Thyroid gland (tissue), 4 donors: ENCODE measurements at regions not wholly inside any gene's neighbourhood (a gene's known extent, or its start where the extent isn't known, plus 50 kb on each side); places are given as distances from the start of the nearest gene placed in this dataset.
A peak's percentile ranks its signal among the peaks of the same experiment; 100 is the strongest.

Experiments used
- DNase-seq, 2 donors: peaks; one replicate each; pipeline ENCODE4 v3.0.0-alpha.2; 2019
- H3K27ac ChIP-seq, 3 donors: fragments of 200-600 bp; sonication (generic); 1 replicate in 2 of 3; 2 replicates in 1 of 3; pipeline ENCODE4 v1.5.1; 2016 to 2019; ENCODE audit warnings: mild to moderate bottlenecking in 1 of 3, moderate library complexity in 1 of 3
- H3K27me3 ChIP-seq: fragments of 200-600 bp; sonication (generic); one replicate; pipeline ENCODE4 v1.5.1; 2019
- H3K36me3 ChIP-seq, 2 donors: fragments of 200-600 bp; sonication (generic); one replicate each; pipeline ENCODE4 v1.5.1; 2016 to 2019
- H3K4me1 ChIP-seq, 2 donors: fragments of 200-600 bp; sonication (generic); one replicate each; pipeline ENCODE4 v1.5.1; 2017 to 2019
- H3K4me3 ChIP-seq, 3 donors: fragments of 200-600 bp; sonication (generic); replicated peaks in 1 of 3; 1 replicate in 2 of 3; 2 replicates in 1 of 3; pipeline ENCODE4 v1.5.1; 2016; ENCODE audit warnings: mild to moderate bottlenecking in 1 of 3
- H3K9me3 ChIP-seq: fragments of 200-600 bp; sonication (generic); one replicate; pipeline ENCODE4 v1.5.1; 2017
- CTCF ChIP-seq, 6 experiments: fragments of 200-600 bp in 3 of 6; fragments of 450-650 bp in 3 of 6; sonication (generic) in 3 of 6; IDR thresholded peaks; one replicate each; pipeline ENCODE4 v1.5.1; 2016 to 2019; ENCODE audit warnings: antibody characterized with exemption in 6 of 6, mild to moderate bottlenecking in 2 of 6, inconsistent platforms in 1 of 6, moderate library complexity in 1 of 6
- POLR2A ChIP-seq, 2 donors: fragments of 450-650 bp; IDR thresholded peaks; one replicate each; pipeline ENCODE4 v1.6.1; 2017; ENCODE audit warnings: antibody characterized with exemption in 2 of 2, mild to moderate bottlenecking in 2 of 2, moderate library complexity in 1 of 2
- WGBS, 2 donors: methylation state at CpG; one replicate each; pipeline ENCODE4 v1.1.5; 2017; 5-methylcytosine and 5-hydroxymethylcytosine counted together
- intact Hi-C: fragments of 100-400 bp; cut with DNase I; formaldehyde crosslinking; loops from one replicate; pipeline ENCODE4 v1.15.1; 2023

DNA sequence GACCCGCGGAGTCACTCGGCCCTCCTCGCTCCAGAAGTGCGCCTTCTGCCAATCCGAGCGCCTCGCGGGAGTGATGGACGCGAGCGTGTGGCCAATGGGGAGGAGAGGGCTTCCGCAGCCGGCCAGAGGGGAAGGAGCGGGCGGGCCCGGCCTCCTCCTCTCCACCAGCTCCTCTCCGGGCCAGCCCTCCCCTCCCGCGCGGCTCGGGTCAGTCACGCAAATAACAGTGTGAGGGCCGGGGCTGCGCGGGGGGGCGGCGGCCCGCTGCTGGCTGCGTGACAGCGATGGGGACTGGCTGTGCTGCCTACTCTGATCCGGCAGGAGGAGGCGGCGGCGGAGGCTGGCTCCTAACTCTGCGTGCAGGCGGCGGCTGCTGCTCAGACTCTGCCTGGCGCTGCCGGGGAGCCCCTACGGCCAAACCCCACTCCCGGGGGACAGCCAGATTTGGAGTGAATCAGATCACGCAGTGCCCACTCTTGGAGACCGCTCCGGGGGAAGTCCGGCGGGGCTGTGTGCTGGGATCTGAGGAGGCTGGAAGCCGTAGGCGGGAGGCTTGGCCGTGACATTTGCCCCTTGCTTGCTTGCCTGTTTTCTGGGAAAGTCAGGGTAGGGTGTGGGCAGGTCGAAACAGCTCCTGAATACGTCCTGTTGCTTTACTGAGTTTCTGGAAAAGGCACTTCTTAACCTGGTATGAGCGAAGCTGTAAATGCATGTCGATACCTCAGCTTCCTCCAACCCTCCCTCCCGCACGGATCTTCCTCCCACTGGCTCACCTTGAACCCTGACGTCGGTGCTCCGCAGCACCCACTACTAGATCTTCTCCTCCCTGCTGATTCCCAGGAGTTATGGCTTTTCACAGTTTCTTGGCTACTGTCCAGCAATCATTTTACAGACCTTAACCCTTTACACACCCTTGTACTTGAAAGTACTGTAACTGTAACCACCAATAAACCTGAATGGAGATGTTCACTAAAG is 97.9 kb upstream of the SERTAD2 start:
- H3K4me3 ChIP-seq = peak overlapping the region; percentile 35 to 73 (median 58)
- intact Hi-C loops = loop anchor here (5.0 kb wide), 1 partner anchor 99 kb away; the partner anchor contains the start of gene SERTAD2
- 0 to 1% methylated on average over 20 to 28 of the region's 59 CpGs for WGBS, 2 donors
- peaks cover 10 to 16% of the 10 kb centered on the region in 2 donors for H3K4me1 ChIP-seq
- TF ChIP-seq CTCF (IDR thresholded peaks at IDR 0.05) = peak in 5 of 6 experiments; percentile 31 to 75 (median 65)
- TF ChIP-seq POLR2A (IDR thresholded peaks at IDR 0.05) = peak in 1 of 2 donors; percentile 93
- no peaks in the 10 kb centered on the region for H3K36me3 ChIP-seq
- peak; percentile 99 to 100 for DNase-seq
- H3K27me3 ChIP-seq = no peaks in the 10 kb centered on the region
- H3K27ac ChIP-seq = peak overlapping the region; percentile 96 to 98 (median 97)
- H3K9me3 ChIP-seq = no peaks in the 10 kb centered on the region

DNA sequence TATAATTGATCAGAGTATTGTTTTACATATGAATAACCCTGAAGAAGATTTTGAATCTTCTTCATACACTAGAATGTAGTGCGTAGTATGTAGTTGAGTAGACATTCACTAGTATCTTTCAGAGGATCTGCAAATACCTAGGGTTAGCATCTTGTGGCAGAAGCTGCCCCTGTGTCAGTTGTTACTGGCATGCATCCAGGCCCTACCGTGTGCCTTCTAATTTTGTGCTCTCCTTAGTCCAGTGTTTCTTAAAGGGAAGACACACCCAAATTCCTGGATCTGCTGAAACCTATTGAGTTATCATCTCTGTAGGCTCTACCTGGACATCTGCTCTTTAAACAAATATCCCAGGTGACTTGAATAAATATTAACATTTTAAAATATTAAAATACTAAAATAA is 99.7 kb upstream of the SERTAD2 start:
- no peak for DNase-seq
- H3K27ac ChIP-seq = no peak overlapping the region
- no peak overlapping the region for H3K4me3 ChIP-seq
- no peaks in the 10 kb centered on the region for H3K9me3 ChIP-seq
- no peaks in the 10 kb centered on the region for H3K27me3 ChIP-seq
- intact Hi-C loops = loop anchor here (5.0 kb wide), 1 partner anchor 101 kb away; the partner anchor contains the start of gene SERTAD2
- peaks cover 10 to 16% of the 10 kb centered on the region in 2 donors for H3K4me1 ChIP-seq
- H3K36me3 ChIP-seq = no peaks in the 10 kb centered on the region
- WGBS, 2 donors = 52 to 53% methylated on average over 2 of the region's 2 CpGs
- no peak for TF ChIP-seq POLR2A (IDR thresholded peaks at IDR 0.05)
- no peak for TF ChIP-seq CTCF (IDR thresholded peaks at IDR 0.05)

GRCh38 chr2:64754570-64754969 is 100.9 kb upstream of the SERTAD2 start:
- intact Hi-C loops = loop anchor here (5.0 kb wide), 1 partner anchor 102 kb away; the partner anchor contains the start of gene SERTAD2
- no peaks in the 10 kb centered on the region for H3K36me3 ChIP-seq
- no peak overlapping the region for H3K27ac ChIP-seq
- 70 to 72% methylated on average over 1 of the region's 1 CpG for WGBS, 2 donors
- no peak overlapping the region for H3K4me3 ChIP-seq
- DNase-seq = no peak
- no peaks in the 10 kb centered on the region for H3K27me3 ChIP-seq
- no peak for TF ChIP-seq POLR2A (IDR thresholded peaks at IDR 0.05)
- H3K9me3 ChIP-seq = no peaks in the 10 kb centered on the region
- H3K4me1 ChIP-seq = peaks cover 0 to 5% of the 10 kb centered on the region in 2 donors

DNA sequence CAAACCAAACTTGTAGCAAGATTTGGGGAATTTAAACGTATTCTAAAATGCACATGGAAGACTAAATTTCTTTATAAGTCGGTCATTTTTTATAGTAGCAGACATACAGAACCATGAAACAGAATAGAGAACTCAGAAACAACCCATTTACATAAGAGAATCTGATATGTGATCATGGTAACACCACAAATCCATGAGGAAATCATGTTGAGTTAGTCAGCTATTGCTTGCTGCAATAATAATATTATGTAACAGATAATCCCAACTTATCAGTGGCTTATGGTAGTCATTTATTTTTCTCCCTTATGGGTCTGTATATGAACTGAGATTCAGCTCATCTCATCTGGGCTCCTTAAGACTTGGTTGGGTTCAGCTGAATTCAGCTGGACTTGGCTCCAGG is 103.4 kb upstream of the SERTAD2 start:
- intact Hi-C loops = no loop called here
- Histone ChIP-seq H3K27me3 (no peaks in the 10 kb centered on the region), H3K4me3 (no peak overlapping the region), H3K4me1 (peaks cover 0 to 3% of the 10 kb centered on the region in 2 donors), H3K36me3 (no peaks in the 10 kb centered on the region), H3K9me3 (no peaks in the 10 kb centered on the region), H3K27ac (no peak overlapping the region)
- TF ChIP-seq CTCF (IDR thresholded peaks at IDR 0.05) = no peak
- TF ChIP-seq POLR2A (IDR thresholded peaks at IDR 0.05) = no peak
- 89 to 97% methylated on average over 2 of the region's 2 CpGs for WGBS, 2 donors
- DNase-seq = no peak

GRCh38 chr2:64760128-64760527 is 106.4 kb upstream of the SERTAD2 start:
- H3K4me3 ChIP-seq = no peak overlapping the region
- 91 to 98% methylated on average over 5 of the region's 5 CpGs for WGBS, 2 donors
- intact Hi-C loops = no loop called here

More at GRCh38 chr2:64760128-64760527, 106.4 kb upstream of the SERTAD2 start:
- Histone ChIP-seq H3K36me3 (no peaks in the 10 kb centered on the region), H3K27ac (no peak overlapping the region), H3K9me3 (no peaks in the 10 kb centered on the region), H3K27me3 (no peaks in the 10 kb centered on the region), H3K4me1 (no peaks in the 10 kb centered on the region)
- no peak for TF ChIP-seq POLR2A (IDR thresholded peaks at IDR 0.05)
- no peak for TF ChIP-seq CTCF (IDR thresholded peaks at IDR 0.05)
- no peak for DNase-seq
